IMR-90 (cell line): ENCODE measurements at regions not wholly inside any gene's neighbourhood (a gene's known extent, or its start where the extent isn't known, plus 50 kb on each side); places are given as distances from the start of the nearest gene placed in this dataset.

Experiments
- BHLHE40 ChIP-seq: fragments of 150-350 bp; IDR thresholded peaks from 2 replicates; pipeline ENCODE4 v1.6.1; 2016; ENCODE audit warnings: mild to moderate bottlenecking, low read depth, low read length
- POLR2A ChIP-seq: IDR thresholded peaks from 2 replicates; pipeline ENCODE4 v1.6.1; 2012; ENCODE audit warnings: mild to moderate bottlenecking, low read depth, low read length
- RAD21 ChIP-seq: IDR thresholded peaks from 2 replicates; pipeline ENCODE4 v1.6.1; 2012; ENCODE audit warnings: low read length, improper control_type of control experiment
- SMC3 ChIP-seq: fragments of 150-350 bp; IDR thresholded peaks from 2 replicates; pipeline ENCODE4 v1.6.1; 2016; ENCODE audit warnings: low read depth, mild to moderate bottlenecking, antibody characterized with exemption, low read length, moderate library complexity
- TF ChIP-seq, protein P1 (sequence below): fragments of 150-350 bp; IDR thresholded peaks from 2 replicates; pipeline ENCODE4 v1.6.1; 2017; ENCODE audit warnings: mild to moderate bottlenecking, antibody characterized with exemption, low read length, low read depth
- TF ChIP-seq, protein P2 (sequence below): conservative IDR thresholded peaks from 2 replicates; pipeline ENCODE4 v1.5.1; 2012; ENCODE audit warnings: mild to moderate bottlenecking, low read depth, low read length, improper control_type of control experiment

DNA sequence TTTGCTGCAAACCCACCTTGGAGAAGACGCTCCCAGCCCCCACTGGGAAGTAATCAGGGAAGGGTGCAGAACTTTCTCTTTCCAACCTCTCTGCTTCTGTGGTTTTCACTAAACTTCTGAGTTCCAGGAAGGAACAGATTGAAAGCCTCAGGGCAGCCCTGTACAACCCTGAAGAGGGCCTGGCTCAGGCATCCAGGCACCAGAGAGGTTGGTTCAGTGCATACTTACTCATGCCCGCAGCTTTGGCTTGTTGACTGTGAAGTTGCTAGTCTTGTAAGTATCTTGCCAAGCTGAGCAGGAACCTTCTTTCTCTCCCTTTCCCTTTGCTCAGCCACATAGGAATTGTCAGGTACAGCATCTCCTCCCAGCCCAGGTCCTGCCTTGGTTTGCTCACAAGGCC, 272.2 kb upstream of the FOXQ1 start:
- TF ChIP-seq, protein P1, sequence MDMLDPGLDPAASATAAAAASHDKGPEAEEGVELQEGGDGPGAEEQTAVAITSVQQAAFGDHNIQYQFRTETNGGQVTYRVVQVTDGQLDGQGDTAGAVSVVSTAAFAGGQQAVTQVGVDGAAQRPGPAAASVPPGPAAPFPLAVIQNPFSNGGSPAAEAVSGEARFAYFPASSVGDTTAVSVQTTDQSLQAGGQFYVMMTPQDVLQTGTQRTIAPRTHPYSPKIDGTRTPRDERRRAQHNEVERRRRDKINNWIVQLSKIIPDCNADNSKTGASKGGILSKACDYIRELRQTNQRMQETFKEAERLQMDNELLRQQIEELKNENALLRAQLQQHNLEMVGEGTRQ = no peak
- TF ChIP-seq SMC3 (no peak), POLR2A (no peak), RAD21 (no peak), BHLHE40 (no peak)
- TF ChIP-seq, protein P2, sequence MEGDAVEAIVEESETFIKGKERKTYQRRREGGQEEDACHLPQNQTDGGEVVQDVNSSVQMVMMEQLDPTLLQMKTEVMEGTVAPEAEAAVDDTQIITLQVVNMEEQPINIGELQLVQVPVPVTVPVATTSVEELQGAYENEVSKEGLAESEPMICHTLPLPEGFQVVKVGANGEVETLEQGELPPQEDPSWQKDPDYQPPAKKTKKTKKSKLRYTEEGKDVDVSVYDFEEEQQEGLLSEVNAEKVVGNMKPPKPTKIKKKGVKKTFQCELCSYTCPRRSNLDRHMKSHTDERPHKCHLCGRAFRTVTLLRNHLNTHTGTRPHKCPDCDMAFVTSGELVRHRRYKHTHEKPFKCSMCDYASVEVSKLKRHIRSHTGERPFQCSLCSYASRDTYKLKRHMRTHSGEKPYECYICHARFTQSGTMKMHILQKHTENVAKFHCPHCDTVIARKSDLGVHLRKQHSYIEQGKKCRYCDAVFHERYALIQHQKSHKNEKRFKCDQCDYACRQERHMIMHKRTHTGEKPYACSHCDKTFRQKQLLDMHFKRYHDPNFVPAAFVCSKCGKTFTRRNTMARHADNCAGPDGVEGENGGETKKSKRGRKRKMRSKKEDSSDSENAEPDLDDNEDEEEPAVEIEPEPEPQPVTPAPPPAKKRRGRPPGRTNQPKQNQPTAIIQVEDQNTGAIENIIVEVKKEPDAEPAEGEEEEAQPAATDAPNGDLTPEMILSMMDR = no peak
